IMR-90 (cell line): ENCODE measurements at regions not wholly inside any gene's neighbourhood (a gene's known extent, or its start where the extent isn't known, plus 50 kb on each side); places are given as distances from the start of the nearest gene placed in this dataset.

Experiments
- ATAC-seq: fragments of 200-7000 bp; cut with Tn5 transposase; 2 replicates; pipeline ENCODE4 v1.9.1; 2020; ENCODE audit warnings: low read depth, mild to moderate bottlenecking, moderate library complexity
- BruUV-seq: library from RNA; stranded (reverse); fragments of 400-500 nt; replicated peaks from 2 replicates; lab custom pipeline; 2021; lab: Mats Ljungman, UMichigan
- CTCF ChIA-PET: fragments of 300-600 bp; formaldehyde crosslinking; extraction: SDS; loops from one replicate; lab custom pipeline; 2021; ENCODE audit warnings: antibody characterized with exemption; lab: Yijun Ruan, JAX
- POLR2A ChIA-PET: fragments of 300-600 bp; sonication (Branson Sonifier 250); formaldehyde crosslinking; loops from one replicate; lab custom pipeline; 2022; ENCODE audit warnings: antibody characterized with exemption; ENCODE audit not compliant: unreplicated experiment; lab: Charles Lee
- DNase-seq: peaks from one replicate; pipeline ENCODE4 v3.0.0; 2013
- H2AFZ ChIP-seq: replicated peaks from 2 replicates; pipeline ENCODE3; 2013; ENCODE audit warnings: low read length, mild to moderate bottlenecking; ENCODE audit not compliant: poor library complexity
- H2AK5ac ChIP-seq: 2 replicates; pipeline ENCODE4 v1.6.1; 2013; ENCODE audit warnings: low read depth, low read length, inconsistent platforms
- H2AK9ac ChIP-seq: replicated peaks from 2 replicates; pipeline ENCODE3; 2013; ENCODE audit warnings: mild to moderate bottlenecking, low read depth, low read length, moderate library complexity; ENCODE audit not compliant: poor library complexity
- H2BK120ac ChIP-seq: 2 replicates; pipeline ENCODE4 v1.6.1; 2013; ENCODE audit warnings: low read depth, low read length, inconsistent platforms
- H2BK15ac ChIP-seq: 3 replicates; pipeline ENCODE4 v1.6.1; 2013; ENCODE audit warnings: low read depth, low read length, inconsistent platforms
- H2BK20ac ChIP-seq: 2 replicates; pipeline ENCODE4 v1.6.1; 2013; ENCODE audit warnings: low read depth, mild to moderate bottlenecking, inconsistent platforms, low read length, moderate library complexity
- H2BK5ac ChIP-seq: 2 replicates; pipeline ENCODE4 v1.6.1; 2013; ENCODE audit warnings: mild to moderate bottlenecking, low read depth, low read length, inconsistent platforms; ENCODE audit not compliant: poor library complexity, severe bottlenecking
- H3K14ac ChIP-seq: replicated peaks from 2 replicates; pipeline ENCODE4 v1.6.1; 2013; ENCODE audit warnings: low read depth, low read length, inconsistent platforms
- H3K18ac ChIP-seq: 2 replicates; pipeline ENCODE4 v1.6.1; 2013; ENCODE audit warnings: low read depth, low read length, control low read depth
- H3K23ac ChIP-seq: 2 replicates; pipeline ENCODE4 v1.6.1; 2013; ENCODE audit warnings: low read depth, low read length, inconsistent platforms
- H3K27ac ChIP-seq: 2 replicates; pipeline ENCODE4 v1.5.1; 2013; ENCODE audit warnings: mild to moderate bottlenecking, control low read depth, low read length; ENCODE audit not compliant: insufficient read depth
- H3K27me3 ChIP-seq: 2 replicates; pipeline ENCODE4 v1.6.1; 2013; ENCODE audit warnings: low read length; ENCODE audit not compliant: control insufficient read depth, insufficient read depth
- H3K36me3 ChIP-seq: 2 replicates; pipeline ENCODE4 v1.6.1; 2013; ENCODE audit warnings: low read length, mixed read lengths; ENCODE audit not compliant: control insufficient read depth, insufficient read depth
- H3K4ac ChIP-seq: 2 replicates; pipeline ENCODE4 v1.6.1; 2013; ENCODE audit warnings: low read depth, low read length, inconsistent platforms
- H3K4me1 ChIP-seq: 2 replicates; pipeline ENCODE4 v1.6.1; 2013; ENCODE audit warnings: low read length, mixed read lengths; ENCODE audit not compliant: control insufficient read depth, insufficient read depth
- H3K4me2 ChIP-seq: 2 replicates; pipeline ENCODE4 v1.6.1; 2013; ENCODE audit warnings: low read depth, mild to moderate bottlenecking, control low read depth, low read length, moderate library complexity
- H3K4me3 ChIP-seq: 2 replicates; pipeline ENCODE4 v1.5.1; 2013; ENCODE audit warnings: low read depth, mild to moderate bottlenecking, control low read depth, low read length, moderate library complexity; ENCODE audit not compliant: insufficient read depth
- H3K56ac ChIP-seq: 2 replicates; pipeline ENCODE4 v1.6.1; 2013; ENCODE audit warnings: low read length, inconsistent platforms; ENCODE audit not compliant: insufficient read depth; ENCODE audit errors: extremely low read depth
- H3K79me1 ChIP-seq, 2 experiments: 2 replicates each; pipeline ENCODE4 v1.6.1; 2013; ENCODE audit warnings: low read length in 2 of 2, inconsistent platforms in 1 of 2, low read depth in 1 of 2
- H3K9ac ChIP-seq: 2 replicates; pipeline ENCODE4 v1.6.1; 2013; ENCODE audit warnings: low read depth, low read length, control low read depth
- H3K9me1 ChIP-seq: 2 replicates; pipeline ENCODE4 v1.6.1; 2013; ENCODE audit warnings: low read length, inconsistent platforms; ENCODE audit not compliant: insufficient read depth
- H3K9me3 ChIP-seq: 2 replicates; pipeline ENCODE4 v1.6.1; 2013; ENCODE audit warnings: low read length; ENCODE audit not compliant: control insufficient read depth, insufficient read depth
- H4K20me1 ChIP-seq: 2 replicates; pipeline ENCODE4 v1.6.1; 2013; ENCODE audit warnings: low read length, inconsistent platforms; ENCODE audit not compliant: insufficient read depth
- H4K5ac ChIP-seq: 2 replicates; pipeline ENCODE4 v1.6.1; 2013; ENCODE audit warnings: mild to moderate bottlenecking, low read depth, low read length, control low read depth
- H4K8ac ChIP-seq, 2 experiments: 2 replicates each; pipeline ENCODE4 v1.6.1; 2013; ENCODE audit warnings: low read depth in 2 of 2, low read length in 2 of 2, control low read depth in 1 of 2, inconsistent platforms in 1 of 2
- H4K91ac ChIP-seq: 2 replicates; pipeline ENCODE4 v1.6.1; 2013; ENCODE audit warnings: low read depth, low read length, inconsistent platforms; ENCODE audit not compliant: insufficient read depth
- BHLHE40 ChIP-seq: fragments of 150-350 bp; IDR thresholded peaks from 2 replicates; pipeline ENCODE4 v1.6.1; 2016; ENCODE audit warnings: mild to moderate bottlenecking, low read depth, low read length
- CEBPB ChIP-seq: IDR thresholded peaks from 2 replicates; pipeline ENCODE4 v1.6.1; 2012; ENCODE audit warnings: low read depth, low read length, improper control_type of control experiment
- CHD1 ChIP-seq: IDR thresholded peaks from 2 replicates; pipeline ENCODE4 v1.6.1; 2012; ENCODE audit warnings: low read depth, low read length, improper control_type of control experiment
- ELK1 ChIP-seq: fragments of 150-350 bp; IDR thresholded peaks from 2 replicates; pipeline ENCODE4 v1.6.1; 2016; ENCODE audit warnings: low read depth, mild to moderate bottlenecking, low read length, moderate library complexity, borderline replicate concordance
- FOS ChIP-seq: fragments of 150-350 bp; IDR thresholded peaks from 2 replicates; pipeline ENCODE4 v1.6.1; 2016; ENCODE audit warnings: low read depth, low read length
- MAFK ChIP-seq: IDR thresholded peaks from 2 replicates; pipeline ENCODE4 v1.6.1; 2012; ENCODE audit warnings: low read depth, low read length, improper control_type of control experiment
- MAZ ChIP-seq: IDR thresholded peaks from 2 replicates; pipeline ENCODE4 v1.6.1; 2012; ENCODE audit warnings: low read depth, mild to moderate bottlenecking, low read length, improper control_type of control experiment, moderate library complexity, borderline replicate concordance
- POLR2A ChIP-seq: IDR thresholded peaks from 2 replicates; pipeline ENCODE4 v1.6.1; 2012; ENCODE audit warnings: mild to moderate bottlenecking, low read depth, low read length
- RAD21 ChIP-seq: IDR thresholded peaks from 2 replicates; pipeline ENCODE4 v1.6.1; 2012; ENCODE audit warnings: low read length, improper control_type of control experiment
- RCOR1 ChIP-seq: IDR thresholded peaks from 2 replicates; pipeline ENCODE4 v1.6.1; 2012; ENCODE audit warnings: mild to moderate bottlenecking, low read length, improper control_type of control experiment; ENCODE audit not compliant: insufficient replicate concordance
- SMC3 ChIP-seq: fragments of 150-350 bp; IDR thresholded peaks from 2 replicates; pipeline ENCODE4 v1.6.1; 2016; ENCODE audit warnings: low read depth, mild to moderate bottlenecking, antibody characterized with exemption, low read length, moderate library complexity
- USF2 ChIP-seq: fragments of 150-350 bp; IDR thresholded peaks from 2 replicates; pipeline ENCODE4 v1.6.1; 2017; ENCODE audit warnings: mild to moderate bottlenecking, antibody characterized with exemption, low read length, low read depth
- whole genome bisulfite sequencing, 2 experiments: methylation state at CpG; one replicate each; pipeline versions ENCODE4 v1.1.5 to v1.1.7; 2013; ENCODE audit warnings: missing lambda C conversion rate in 2 of 2; ENCODE audit not compliant: insufficient read length in 1 of 2; ENCODE audit errors: extremely low coverage in 2 of 2; 5-methylcytosine and 5-hydroxymethylcytosine counted together
- dilution Hi-C: fragments of 300-500 bp; cut with HindIII; formaldehyde crosslinking; loops from one replicate; pipeline ENCODE4 v1.14.3; 2018; ENCODE audit warnings: low sequenced_read_pairs; ENCODE audit not compliant: unreplicated experiment
- in situ Hi-C: fragments of 300-500 bp; cut with MboI; formaldehyde crosslinking; loops from 3 replicates; pipeline ENCODE4 v1.14.3; 2019; ENCODE audit warnings: low sequenced_read_pairs, inconsistent platforms, mixed read lengths
- intact Hi-C: fragments of 100-400 bp; cut with micrococcal nuclease; formaldehyde crosslinking; loops from 2 replicates; pipeline ENCODE4 v1.10.0; 2022
- TF ChIP-seq, protein P1 (sequence below): conservative IDR thresholded peaks from 2 replicates; pipeline ENCODE4 v1.5.1; 2012; ENCODE audit warnings: mild to moderate bottlenecking, low read depth, low read length, improper control_type of control experiment

DNA sequence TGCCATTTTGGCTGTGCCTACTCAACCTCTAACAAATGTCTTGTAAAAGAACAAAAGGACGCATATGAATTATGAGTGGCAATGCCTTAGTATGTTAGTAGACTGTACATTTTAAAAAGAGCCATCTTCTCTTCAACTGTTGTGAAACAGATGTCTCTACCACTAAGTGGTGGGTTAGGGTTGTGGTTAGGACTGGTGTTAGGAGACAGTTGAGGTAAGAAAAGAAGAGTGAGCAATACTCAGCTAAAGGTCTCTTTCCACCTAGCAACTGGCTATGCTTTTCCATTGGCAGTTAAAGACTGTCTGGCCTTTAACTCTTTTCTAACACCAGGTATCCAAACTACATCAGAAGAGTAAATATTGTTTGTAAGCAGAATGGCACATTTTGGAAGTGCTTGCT lies 221.7 kb upstream of the TBC1D5 start:
- no peaks in the 10 kb centered on the region for H3K36me3 ChIP-seq
- H2BK15ac ChIP-seq = no peak overlapping the region
- no peak overlapping the region for H4K91ac ChIP-seq
- no peak overlapping the region for H3K18ac ChIP-seq
- no peak overlapping the region for H3K4me2 ChIP-seq
- no peak for TF ChIP-seq FOS
- TF ChIP-seq MAZ = no peak
- no peak for TF ChIP-seq CEBPB
- no peak for TF ChIP-seq USF2
- TF ChIP-seq RAD21 = no peak
- TF ChIP-seq SMC3 = no peak
- no peak for TF ChIP-seq BHLHE40
- TF ChIP-seq, protein P1, sequence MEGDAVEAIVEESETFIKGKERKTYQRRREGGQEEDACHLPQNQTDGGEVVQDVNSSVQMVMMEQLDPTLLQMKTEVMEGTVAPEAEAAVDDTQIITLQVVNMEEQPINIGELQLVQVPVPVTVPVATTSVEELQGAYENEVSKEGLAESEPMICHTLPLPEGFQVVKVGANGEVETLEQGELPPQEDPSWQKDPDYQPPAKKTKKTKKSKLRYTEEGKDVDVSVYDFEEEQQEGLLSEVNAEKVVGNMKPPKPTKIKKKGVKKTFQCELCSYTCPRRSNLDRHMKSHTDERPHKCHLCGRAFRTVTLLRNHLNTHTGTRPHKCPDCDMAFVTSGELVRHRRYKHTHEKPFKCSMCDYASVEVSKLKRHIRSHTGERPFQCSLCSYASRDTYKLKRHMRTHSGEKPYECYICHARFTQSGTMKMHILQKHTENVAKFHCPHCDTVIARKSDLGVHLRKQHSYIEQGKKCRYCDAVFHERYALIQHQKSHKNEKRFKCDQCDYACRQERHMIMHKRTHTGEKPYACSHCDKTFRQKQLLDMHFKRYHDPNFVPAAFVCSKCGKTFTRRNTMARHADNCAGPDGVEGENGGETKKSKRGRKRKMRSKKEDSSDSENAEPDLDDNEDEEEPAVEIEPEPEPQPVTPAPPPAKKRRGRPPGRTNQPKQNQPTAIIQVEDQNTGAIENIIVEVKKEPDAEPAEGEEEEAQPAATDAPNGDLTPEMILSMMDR = no peak
- TF ChIP-seq POLR2A = no peak
- TF ChIP-seq ELK1 = no peak
- TF ChIP-seq MAFK = no peak
- no peak for TF ChIP-seq RCOR1
- no peak for TF ChIP-seq CHD1
- H4K8ac ChIP-seq = no peak overlapping the region
- H3K27ac ChIP-seq = no peak overlapping the region
- no peak for DNase-seq
- no peak overlapping the region for H4K5ac ChIP-seq
- intact Hi-C loops (no loop called here), dilution Hi-C loops (no loop called here), in situ Hi-C loops (no loop called here)
- H3K4me1 ChIP-seq = no peaks in the 10 kb centered on the region
- H2BK120ac ChIP-seq = no peak overlapping the region
- no peaks in the 10 kb centered on the region for H3K9me3 ChIP-seq
- no peaks in the 10 kb centered on the region for H4K20me1 ChIP-seq
- no peak overlapping the region for H2AK5ac ChIP-seq
- H3K4me3 ChIP-seq = no peak overlapping the region
- H3K9me1 ChIP-seq = no peaks in the 10 kb centered on the region
- H3K79me1 ChIP-seq = no peaks in the 10 kb centered on the region
- no peak overlapping the region for H2BK5ac ChIP-seq
- WGBS, 2 experiments = no CpG with 5 or more reads among the region's 1 CpG
- CTCF ChIA-PET = no interaction called here
- H3K4ac ChIP-seq = no peak overlapping the region
- no peak overlapping the region for H2AK9ac ChIP-seq
- H2BK20ac ChIP-seq = no peak overlapping the region
- no peaks in the 10 kb centered on the region for H3K27me3 ChIP-seq
- H3K9ac ChIP-seq = no peak overlapping the region
- H3K23ac ChIP-seq = no peak overlapping the region
- no TSS peak for BruUV-seq
- ATAC-seq = no peak
- H3K14ac ChIP-seq = no peak overlapping the region
- no peak overlapping the region for H3K56ac ChIP-seq
- H2AFZ ChIP-seq = no peak overlapping the region
- POLR2A ChIA-PET = no interaction called here
